SK-N-DZ (cell line): ENCODE measurements at regions not wholly inside any gene's neighbourhood (a gene's known extent, or its start where the extent isn't known, plus 50 kb on each side); places are given as distances from the start of the nearest gene placed in this dataset.

Experiments
- DNase-seq: peaks from one replicate; pipeline ENCODE4 v3.0.0-alpha.2; 2015; ENCODE audit warnings: low spot score

DNA sequence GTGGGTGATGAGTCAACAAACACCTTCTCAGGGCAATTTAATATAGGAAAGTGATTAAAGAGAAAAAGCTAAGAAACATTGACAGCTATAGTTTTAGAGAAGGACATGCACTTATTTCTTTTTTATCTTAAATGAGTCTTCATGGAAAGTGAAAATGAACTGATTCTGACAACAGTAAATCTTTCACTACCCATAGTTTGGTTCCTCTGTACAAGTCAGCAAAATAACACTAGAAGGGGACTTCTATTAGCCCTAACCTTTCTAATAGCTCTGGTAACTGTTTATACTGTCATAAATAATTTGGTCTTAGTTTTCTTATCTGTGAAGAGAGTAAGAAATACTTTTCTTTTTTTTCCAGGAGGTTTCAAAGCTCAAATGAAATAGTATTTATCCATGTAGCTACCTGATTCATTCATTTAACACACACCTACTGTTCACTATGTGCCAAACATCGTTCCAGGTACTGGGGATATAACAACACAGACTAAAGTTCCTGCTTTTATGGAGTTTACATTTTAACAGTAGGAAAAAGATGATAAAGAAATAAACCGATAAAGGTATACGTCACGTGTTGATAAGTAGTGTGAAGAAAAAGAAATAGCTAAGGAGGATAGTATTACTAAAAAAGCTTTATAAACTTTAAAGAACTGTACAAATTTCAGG is 148.2 kb downstream of the PCSK1 start:
- DNase-seq, result no peak

GRCh38 chr5:96283589-96283988 is 149.5 kb downstream of the PCSK1 start:
- DNase-seq, result no peak

GRCh38 chr5:96282020-96282419 is 151.0 kb downstream of the PCSK1 start:
- DNase-seq, result no peak

GRCh38 chr5:96280946-96281393 is 152.1 kb downstream of the PCSK1 start:
- no peak for DNase-seq

DNA sequence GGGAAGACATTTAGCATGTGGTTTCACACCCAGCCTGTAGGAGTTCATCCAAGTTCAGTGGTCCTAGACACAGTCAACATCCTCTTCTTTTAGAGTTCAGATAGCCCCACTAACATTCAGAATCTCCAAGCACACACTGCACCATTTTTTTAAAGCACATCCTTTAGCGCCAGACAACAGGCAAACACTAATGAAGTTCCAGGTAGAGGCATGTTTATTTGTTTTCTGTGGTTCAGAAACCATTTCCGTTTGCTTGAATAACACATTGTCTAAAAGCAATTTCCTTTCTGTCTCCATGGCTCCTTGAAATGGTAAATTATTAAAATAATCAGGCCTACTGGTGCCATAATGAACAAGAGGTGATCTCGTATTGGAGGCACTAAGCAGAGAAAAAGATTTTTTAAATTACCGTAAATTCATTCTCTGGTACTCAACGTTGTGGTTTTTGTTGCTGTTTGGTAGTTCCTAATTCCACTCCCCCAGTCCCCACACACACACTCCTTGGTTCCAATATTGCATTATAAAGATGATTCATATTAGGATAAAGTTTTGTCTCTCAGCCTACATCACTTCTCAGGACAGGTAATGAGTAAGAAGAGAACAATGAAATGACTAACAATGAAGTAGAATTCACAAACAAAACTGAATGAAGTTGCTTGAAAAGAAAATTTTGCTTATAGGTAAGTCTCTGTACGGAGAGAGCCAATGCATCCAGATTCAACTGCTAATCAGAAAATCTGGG is 153.1 kb downstream of the PCSK1 start:
- DNase-seq, result no peak

DNA sequence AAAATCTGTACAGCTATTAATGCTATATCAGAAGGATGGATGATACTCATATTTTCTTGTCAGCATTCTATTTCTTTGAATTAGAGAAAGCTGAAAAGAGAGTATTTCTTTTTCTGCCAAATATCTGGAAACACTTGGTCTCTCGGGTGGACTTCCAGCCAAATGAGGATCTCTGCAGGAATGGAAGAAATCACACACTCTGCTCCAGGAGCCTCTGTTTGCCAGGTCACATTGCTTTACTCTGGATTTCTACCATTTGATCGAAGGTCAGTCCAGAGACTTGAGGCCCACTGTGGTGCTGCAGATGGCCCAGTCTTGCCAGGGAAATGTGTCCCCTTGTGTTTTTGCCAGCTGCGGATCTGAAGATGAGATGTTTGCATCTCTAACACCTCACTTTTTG is 154.1 kb downstream of the PCSK1 start:
- DNase-seq, result no peak

DNA sequence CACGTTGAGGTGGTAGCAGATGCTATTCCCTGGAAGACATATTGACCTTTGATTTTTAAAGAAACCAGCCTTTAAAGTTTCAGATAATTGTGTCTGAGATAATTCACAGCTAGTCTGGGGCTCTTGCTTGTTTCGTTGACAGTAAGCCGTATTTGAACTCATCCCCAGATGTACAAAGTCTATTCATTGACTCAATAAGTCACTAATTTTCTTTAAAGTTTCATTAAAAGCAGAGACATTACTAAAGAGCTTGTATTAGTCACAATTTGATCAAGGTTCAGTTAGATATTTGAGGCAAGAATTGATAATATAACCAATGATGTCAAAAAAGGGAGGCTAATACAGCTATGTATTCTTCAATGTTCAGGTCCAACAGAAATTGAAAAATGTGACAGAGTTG is 158.0 kb downstream of the PCSK1 start:
- DNase-seq, result no peak

- no peak for DNase-seq
Measured at GRCh38 chr5:96265487-96265886, 167.6 kb downstream of the PCSK1 start.

DNA sequence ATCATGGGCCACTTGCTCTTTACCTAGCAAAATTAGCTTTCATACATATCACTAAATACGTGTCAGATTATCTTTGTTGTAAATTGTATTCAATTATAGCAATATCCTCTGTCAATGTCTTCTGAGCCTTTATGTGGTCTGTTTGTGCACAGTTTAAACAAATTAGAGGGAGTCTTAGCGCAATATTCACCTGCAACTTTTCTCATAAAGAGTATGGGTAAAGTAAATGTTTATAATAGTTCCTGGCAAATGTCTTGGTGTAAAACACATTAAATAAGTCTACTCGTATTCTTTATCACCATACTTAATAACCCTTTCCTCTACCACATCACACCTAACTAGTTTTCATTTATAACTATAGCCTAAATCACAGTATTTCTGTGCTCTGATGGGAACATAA is 169.0 kb downstream of the PCSK1 start:
- no peak for DNase-seq

GRCh38 chr5:96262105-96262504 is 170.9 kb downstream of the PCSK1 start:
- no peak for DNase-seq

- DNase-seq, result no peak
Measured at GRCh38 chr5:96260009-96260408, 173.0 kb downstream of the PCSK1 start.

DNA sequence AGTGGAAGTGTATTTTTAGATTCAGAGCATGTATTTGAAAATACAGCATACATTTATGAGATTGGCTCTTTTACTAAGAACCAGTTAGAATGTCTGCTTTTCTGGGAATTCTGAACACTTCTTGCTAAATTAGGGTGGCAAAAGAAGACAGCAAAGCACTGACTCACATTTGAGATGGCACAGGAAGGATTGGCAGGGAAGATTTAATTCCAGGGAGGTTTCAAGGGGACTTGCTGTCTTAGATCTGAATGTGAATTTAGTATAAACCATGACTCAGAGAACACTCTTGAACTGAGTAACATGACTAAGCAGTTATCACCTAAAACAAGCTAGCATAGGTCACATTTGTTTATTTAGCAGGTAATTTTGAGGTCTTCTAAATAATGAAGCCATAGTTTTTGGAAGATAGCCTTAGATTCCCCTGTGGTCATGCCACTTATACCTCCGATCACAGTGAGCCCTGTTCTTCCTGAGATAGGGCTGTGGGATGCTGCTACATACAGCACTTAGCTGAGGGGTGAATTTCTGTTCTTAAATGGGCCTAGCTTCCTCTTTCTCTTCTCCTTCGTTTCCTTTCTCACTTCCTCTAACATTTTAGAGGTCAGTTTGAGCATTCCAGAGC is 173.8 kb downstream of the PCSK1 start:
- DNase-seq, result no peak

DNA sequence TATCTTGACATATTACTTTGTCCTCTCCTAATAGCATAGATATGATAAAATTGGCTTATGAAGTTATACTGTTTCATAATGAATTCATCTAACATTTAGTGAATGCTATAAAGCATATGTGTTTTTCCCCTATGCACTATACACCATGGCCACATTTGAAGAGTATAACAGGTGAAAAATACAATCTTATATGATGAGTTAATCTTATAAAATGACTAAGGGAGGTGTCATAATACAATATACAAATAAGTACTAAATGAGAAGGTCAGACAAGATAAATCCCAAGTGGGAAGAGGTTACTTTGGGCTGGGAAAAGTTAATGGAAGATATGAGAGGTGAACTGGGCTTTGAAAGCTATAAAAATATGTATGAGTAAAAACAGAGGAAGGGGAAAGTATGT is 174.4 kb downstream of the PCSK1 start:
- DNase-seq, result no peak

DNA sequence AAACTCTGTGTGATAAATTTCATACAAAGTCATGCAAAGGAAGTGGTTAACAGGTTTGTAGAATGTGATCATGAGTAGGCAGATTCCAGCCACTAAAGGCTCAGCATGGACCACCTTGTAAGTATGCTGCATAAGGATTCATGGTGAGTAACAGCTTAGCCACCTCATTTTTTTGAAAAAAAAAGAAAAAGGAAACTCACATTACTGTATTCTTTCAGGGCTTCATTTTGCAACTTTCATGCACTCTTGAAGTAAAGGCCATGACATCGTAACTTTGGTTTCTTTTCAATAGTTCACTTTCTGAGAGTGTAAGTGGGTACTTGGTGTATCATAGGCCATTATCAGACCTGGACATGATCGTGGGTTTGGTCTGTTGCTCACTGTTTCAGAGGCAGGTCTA is 175.1 kb downstream of the PCSK1 start:
- no peak for DNase-seq

DNA sequence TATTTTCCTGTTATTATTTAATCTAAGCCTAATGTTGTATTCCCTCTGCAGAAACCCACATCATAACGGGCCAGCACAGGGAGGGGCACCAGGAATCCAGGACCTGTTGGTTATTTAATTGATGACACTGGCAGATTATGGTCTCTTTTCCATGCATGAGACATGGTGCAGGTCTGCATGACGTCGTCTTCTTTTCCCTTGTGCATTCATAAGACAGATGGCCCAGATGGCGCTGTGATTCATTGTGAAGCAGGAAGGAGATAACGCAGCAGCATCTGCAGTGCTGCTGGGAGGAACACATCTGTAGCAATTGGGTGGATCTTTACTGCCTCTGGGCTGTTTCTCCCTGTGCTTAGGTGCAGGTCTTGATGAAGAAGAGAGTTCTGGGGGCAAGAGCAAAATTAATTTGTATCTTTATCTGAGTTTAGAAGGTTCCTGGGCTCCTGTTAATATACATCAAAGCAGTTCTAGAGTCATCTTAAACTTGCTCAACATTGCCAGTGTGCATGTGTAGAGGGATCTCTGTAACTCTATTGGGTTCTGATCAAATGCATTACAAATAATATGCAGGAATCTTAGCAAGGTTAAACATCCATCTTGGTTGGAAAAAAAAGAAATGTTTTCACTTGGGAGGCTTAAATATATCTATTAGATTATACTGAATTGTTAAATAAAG is 176.1 kb downstream of the PCSK1 start:
- DNase-seq, result peak; percentile 76

- DNase-seq, result no peak
Measured at GRCh38 chr5:96254980-96255691, 177.9 kb downstream of the PCSK1 start.

- DNase-seq, result no peak
Measured at GRCh38 chr5:96253140-96253539, 179.9 kb downstream of the PCSK1 start.

GRCh38 chr5:96252596-96252995 is 180.5 kb downstream of the PCSK1 start:
- no peak for DNase-seq

DNA sequence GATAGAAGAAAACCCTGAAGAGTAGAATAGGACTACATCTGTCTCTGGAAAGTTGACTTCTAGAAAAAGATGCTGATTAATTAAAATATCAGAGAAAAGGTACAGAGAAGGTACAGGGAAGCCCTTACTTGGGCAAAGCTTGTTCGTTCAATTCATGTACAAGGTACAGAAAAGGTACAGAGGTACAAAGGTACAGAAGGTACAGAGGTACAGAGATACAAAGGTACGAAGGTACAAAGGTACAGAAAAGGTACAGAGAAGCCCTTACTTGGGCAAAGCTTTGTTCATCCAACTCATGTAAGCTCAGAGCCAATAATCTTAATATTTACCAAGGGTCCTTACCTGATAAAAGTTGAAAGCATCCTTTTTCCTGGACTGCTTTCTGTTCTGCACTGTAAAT is 182.3 kb downstream of the PCSK1 start:
- DNase-seq, result no peak

- DNase-seq, result no peak
Measured at GRCh38 chr5:96248131-96248530, 184.9 kb downstream of the PCSK1 start.

- no peak for DNase-seq
Measured at GRCh38 chr5:96247708-96248107, 185.3 kb downstream of the PCSK1 start.
